ENCODE measurements at regions not wholly inside any gene's neighbourhood (a gene's known extent, or its start where the extent isn't known, plus 50 kb on each side); places are given as distances from the start of the nearest gene placed in this dataset.

- no peak for DNase-seq (ENCODE audit: low read depth)
Measured at GRCh38 chr18:73315381-73315780, 447.6 kb upstream of the NETO1 start.

GRCh38 chr18:73313476-73313875, 445.7 kb upstream of the NETO1 start:
- DNase-seq (ENCODE audit: low read depth) = no peak

GRCh38 chr18:73296686-73297085, 428.9 kb upstream of the NETO1 start:
- DNase-seq (ENCODE audit: low read depth) = no peak

- no peak for DNase-seq (ENCODE audit: low read depth)
Measured at GRCh38 chr18:73292156-73292555, 424.4 kb upstream of the NETO1 start.

- DNase-seq (ENCODE audit: low read depth) = no peak
Measured at GRCh38 chr18:73288813-73289212, 421.0 kb upstream of the NETO1 start.

- no peak for DNase-seq (ENCODE audit: low read depth)
Measured at GRCh38 chr18:73286584-73286983, 418.8 kb upstream of the NETO1 start.

- peak; percentile 34 for DNase-seq (ENCODE audit: low read depth)
Measured at GRCh38 chr18:73283788-73284187, 416.0 kb upstream of the NETO1 start.

- no peak for DNase-seq (ENCODE audit: low read depth)
Measured at GRCh38 chr18:73283032-73283431, 415.2 kb upstream of the NETO1 start.

- no peak for DNase-seq (ENCODE audit: low read depth)
Measured at GRCh38 chr18:73279498-73279897, 411.7 kb upstream of the NETO1 start.

- no peak for DNase-seq (ENCODE audit: low read depth)
Measured at GRCh38 chr18:73274812-73275621, 407.2 kb upstream of the NETO1 start.

GRCh38 chr18:73270920-73271634, 403.3 kb upstream of the NETO1 start:
- DNase-seq (ENCODE audit: low read depth) = no peak

GRCh38 chr18:73264562-73264921, 396.8 kb upstream of the NETO1 start:
- DNase-seq (ENCODE audit: low read depth) = no peak

GRCh38 chr18:73261923-73262322, 394.1 kb upstream of the NETO1 start:
- DNase-seq (ENCODE audit: low read depth) = no peak

- DNase-seq (ENCODE audit: low read depth) = no peak
Measured at GRCh38 chr18:73261243-73261642, 393.5 kb upstream of the NETO1 start.

- DNase-seq (ENCODE audit: low read depth) = no peak
Measured at GRCh38 chr18:73258375-73259087, 390.7 kb upstream of the NETO1 start.

GRCh38 chr18:73254564-73254963, 386.8 kb upstream of the NETO1 start:
- DNase-seq (ENCODE audit: low read depth) = no peak

- DNase-seq (ENCODE audit: low read depth) = no peak
Measured at GRCh38 chr18:73249030-73249429, 381.2 kb upstream of the NETO1 start.

- DNase-seq (ENCODE audit: low read depth) = no peak
Measured at GRCh38 chr18:73246763-73247162, 379.0 kb upstream of the NETO1 start.

- DNase-seq (ENCODE audit: low read depth) = no peak
Measured at GRCh38 chr18:73245345-73245744, 377.6 kb upstream of the NETO1 start.

- no peak for DNase-seq (ENCODE audit: low read depth)
Measured at GRCh38 chr18:73244401-73244800, 376.6 kb upstream of the NETO1 start.

GRCh38 chr18:73240899-73241298, 373.1 kb upstream of the NETO1 start:
- no peak for DNase-seq (ENCODE audit: low read depth)

GRCh38 chr18:73235921-73236320, 368.1 kb upstream of the NETO1 start:
- no peak for DNase-seq (ENCODE audit: low read depth)

- DNase-seq (ENCODE audit: low read depth) = peak; percentile 12
Measured at GRCh38 chr18:73235491-73235890, 367.7 kb upstream of the NETO1 start.
